ENCODE measurements at regions not wholly inside any gene's neighbourhood (a gene's known extent, or its start where the extent isn't known, plus 50 kb on each side); places are given as distances from the start of the nearest gene placed in this dataset.

DNA sequence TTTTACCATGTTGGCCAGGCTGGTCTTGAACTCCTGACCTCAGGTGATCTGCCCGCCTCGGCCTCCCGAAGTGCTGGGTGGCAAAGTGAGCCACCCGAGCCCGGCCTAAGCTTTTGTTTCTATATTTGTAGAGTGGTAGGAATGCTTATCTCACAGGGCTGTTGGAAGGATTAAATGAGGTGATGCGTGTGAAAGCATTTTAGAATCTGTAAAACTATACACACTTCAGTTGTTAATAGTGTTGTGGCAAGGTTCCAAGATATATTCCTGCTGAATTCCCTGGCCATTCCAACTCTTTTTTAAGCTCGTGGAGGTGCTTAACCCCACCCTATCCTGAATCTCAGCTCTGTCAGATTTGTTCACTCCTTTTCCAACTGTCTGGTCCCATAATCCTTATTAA lies 89.9 kb upstream of the AKIRIN2 start:
- no peak for TF ChIP-seq CTCF (IDR thresholded peaks at IDR 0.05; ENCODE audit: insufficient read depth, low read depth, low read length)
- DNase-seq (ENCODE audit: low read depth): no peak
- H3K4me3 ChIP-seq (ENCODE audit: low read depth, low read length): no peak overlapping the region

DNA sequence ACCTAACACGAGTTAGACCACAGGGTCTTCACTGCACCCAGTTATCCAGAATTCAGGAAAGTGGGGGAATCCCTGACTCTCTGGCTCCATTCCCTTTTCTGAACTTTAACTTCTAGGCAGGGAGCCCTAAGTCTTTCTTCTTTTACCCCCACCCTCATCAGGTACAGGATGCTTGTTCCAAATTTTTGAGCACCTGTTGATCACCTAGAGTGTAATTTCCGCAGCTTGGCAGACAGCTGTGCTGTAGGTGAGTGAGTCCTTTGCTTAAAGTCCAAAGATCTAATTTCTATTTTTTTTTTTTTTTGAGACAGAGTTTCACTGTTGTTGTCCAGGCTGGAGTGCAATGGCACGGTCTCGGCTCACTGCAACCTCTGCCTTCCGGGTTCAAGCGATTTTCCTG lies 89.5 kb upstream of the AKIRIN2 start:
- DNase-seq (ENCODE audit: low read depth): no peak
- no peak for TF ChIP-seq CTCF (IDR thresholded peaks at IDR 0.05; ENCODE audit: insufficient read depth, low read depth, low read length)
- no peak overlapping the region for H3K4me3 ChIP-seq (ENCODE audit: low read depth, low read length)

- DNase-seq (ENCODE audit: low read depth): peak; percentile 9
- no peak overlapping the region for H3K4me3 ChIP-seq (ENCODE audit: low read depth, low read length)
- TF ChIP-seq CTCF (IDR thresholded peaks at IDR 0.05; ENCODE audit: insufficient read depth, low read depth, low read length): no peak
These were observed 89.0 kb upstream of the AKIRIN2 start for GRCh38 chr6:87791029-87791428.

DNA sequence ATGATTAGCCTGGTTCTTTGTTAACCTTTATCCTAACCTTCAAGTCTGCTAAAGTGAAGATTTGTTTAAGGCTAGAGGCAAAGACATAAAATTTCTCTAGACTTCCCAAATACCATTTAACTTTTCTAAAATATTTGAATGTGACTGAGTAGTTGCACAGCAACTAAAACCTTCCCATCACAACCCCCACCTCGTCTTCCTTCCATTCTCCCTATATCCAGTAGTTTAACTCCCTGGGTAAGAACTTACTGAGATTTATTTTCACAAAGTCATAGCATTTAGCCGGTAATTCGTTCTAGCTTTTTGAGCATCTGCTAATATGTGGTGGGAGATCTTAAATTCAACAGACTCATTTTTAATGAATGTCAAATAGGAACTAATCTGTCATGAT lies 87.9 kb upstream of the AKIRIN2 start:
- no peak overlapping the region for H3K4me3 ChIP-seq (ENCODE audit: low read depth, low read length)
- TF ChIP-seq CTCF (IDR thresholded peaks at IDR 0.05; ENCODE audit: insufficient read depth, low read depth, low read length): no peak
- no peak for DNase-seq (ENCODE audit: low read depth)

GRCh38 chr6:87789198-87789899 lies 87.3 kb upstream of the AKIRIN2 start:
- TF ChIP-seq CTCF (IDR thresholded peaks at IDR 0.05; ENCODE audit: insufficient read depth, low read depth, low read length): no peak
- H3K4me3 ChIP-seq (ENCODE audit: low read depth, low read length): no peak overlapping the region
- DNase-seq (ENCODE audit: low read depth): peak; percentile 75

GRCh38 chr6:87788141-87788540 lies 86.1 kb upstream of the AKIRIN2 start:
- H3K4me3 ChIP-seq (ENCODE audit: low read depth, low read length): no peak overlapping the region
- TF ChIP-seq CTCF (IDR thresholded peaks at IDR 0.05; ENCODE audit: insufficient read depth, low read depth, low read length): no peak
- no peak for DNase-seq (ENCODE audit: low read depth)
